Activated CD8-positive, alpha-beta memory T cell treated with anti-CD3 and anti-CD28 coated beads for 1 hour (primary cell): ENCODE measurements at regions not wholly inside any gene's neighbourhood (a gene's known extent, or its start where the extent isn't known, plus 50 kb on each side); places are given as distances from the start of the nearest gene placed in this dataset.
"Not testable (repeated sequence)": the region's sequence is repeated elsewhere in the genome, so short reads cannot be mapped to it uniquely, and the experiment has no call there.

ENCODE experiments used
- DNase-seq, 2 donors: peaks; one replicate each; pipeline ENCODE4 v3.0.0-alpha.2; 2020; ENCODE audit warnings: low read depth in 1 of 2; ENCODE audit errors: extremely low read depth in 1 of 2

DNA sequence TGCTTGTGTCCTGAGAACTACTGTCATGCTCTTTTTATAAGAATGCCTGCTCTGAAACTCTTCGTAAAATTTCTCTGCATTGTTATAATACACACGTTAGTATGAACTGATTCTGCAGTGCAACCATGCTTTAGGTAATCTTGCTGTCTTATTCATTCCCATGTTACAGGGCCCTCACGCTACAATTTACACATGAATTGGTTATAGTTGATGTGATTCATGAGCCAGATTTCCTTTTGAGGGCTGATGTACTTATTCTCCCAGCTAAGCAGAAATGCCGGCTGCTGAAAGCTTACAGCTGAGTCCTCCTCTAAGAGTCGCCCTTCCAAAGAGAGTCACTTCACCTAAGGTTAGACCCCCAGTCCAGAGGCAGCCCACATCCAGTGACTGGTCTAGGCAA is 233.5 kb upstream of the PCSK5 start:
- DNase-seq, result no peak

DNA sequence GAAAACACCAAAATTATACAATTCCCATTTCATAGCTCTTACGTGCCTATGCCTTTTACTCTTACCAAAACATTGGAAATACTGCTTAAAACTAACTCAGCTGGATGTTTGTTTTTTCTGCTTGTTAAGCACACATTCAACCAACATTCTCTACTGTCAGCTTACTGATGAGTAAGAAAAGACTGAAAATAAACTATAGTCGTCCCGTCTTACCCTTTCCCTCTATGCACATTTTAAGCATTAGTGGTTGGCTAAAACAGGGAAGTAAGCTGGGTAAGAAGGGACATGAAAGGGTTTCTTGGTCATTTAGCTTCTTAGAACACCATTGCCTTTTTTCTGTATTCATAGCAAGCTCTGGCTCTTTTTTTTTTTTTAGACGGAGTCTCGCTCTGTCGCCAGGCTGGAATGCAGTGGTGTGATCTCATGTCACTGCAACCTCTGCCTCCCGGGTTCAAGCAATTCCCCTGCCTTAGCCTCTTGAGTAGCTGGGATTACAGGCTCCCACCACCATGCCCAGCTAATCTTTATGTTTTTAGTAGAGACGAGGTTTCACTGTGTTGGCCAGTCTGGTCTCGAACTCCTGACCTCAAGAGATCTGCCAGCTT is 232.1 kb upstream of the PCSK5 start:
- no peak for DNase-seq

DNA sequence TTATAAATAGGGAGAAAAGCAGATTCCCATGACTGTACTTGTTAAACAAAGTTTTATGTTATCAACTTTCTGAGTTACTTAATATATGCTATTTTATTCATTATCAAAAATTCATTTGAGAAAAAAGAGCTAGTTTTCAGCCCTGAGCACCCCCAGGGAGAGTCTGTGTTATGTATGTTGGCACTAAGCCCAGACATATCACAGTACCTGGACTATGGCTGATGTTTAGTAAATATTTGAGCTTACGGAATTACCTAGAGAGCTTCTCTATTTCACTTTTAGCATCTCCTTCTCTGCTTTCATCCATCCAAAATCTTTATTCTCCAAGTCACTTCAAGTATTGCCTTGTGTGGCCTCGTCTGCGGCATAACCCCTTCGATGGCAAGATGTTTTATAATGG is 225.9 kb upstream of the PCSK5 start:
- DNase-seq, result no peak

DNA sequence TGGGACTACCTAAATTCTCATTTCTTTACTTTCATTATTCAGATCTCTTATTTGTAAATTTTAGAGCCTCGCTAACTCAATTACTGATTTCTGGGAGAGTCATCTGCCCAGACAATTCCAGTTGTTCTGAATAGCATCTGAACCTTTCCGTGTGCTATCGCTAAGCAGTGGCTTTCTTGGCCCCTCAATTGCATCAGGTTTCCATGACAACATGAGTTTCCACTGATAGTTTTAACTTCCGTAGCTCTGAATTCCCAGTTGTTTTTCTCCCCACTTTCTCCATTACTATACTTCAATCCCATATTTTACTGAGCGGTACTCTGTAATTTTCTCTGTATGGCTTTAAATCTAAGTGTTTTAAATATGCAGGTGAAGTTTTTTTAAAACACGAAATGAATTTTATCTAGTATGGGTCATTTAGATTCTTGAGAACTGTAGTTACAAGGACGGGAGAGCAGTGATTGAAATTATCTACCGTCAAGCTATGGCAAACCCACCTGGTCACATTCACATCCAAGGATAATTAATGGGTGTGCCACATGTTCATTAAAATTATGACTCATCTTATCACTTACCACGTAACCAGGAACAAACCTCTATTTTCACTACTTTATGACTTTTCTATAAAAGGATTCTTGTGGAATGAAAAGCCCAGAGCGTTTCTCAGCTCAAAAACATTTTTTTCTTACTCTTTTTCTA is 223.5 kb upstream of the PCSK5 start:
- DNase-seq, result no peak

DNA sequence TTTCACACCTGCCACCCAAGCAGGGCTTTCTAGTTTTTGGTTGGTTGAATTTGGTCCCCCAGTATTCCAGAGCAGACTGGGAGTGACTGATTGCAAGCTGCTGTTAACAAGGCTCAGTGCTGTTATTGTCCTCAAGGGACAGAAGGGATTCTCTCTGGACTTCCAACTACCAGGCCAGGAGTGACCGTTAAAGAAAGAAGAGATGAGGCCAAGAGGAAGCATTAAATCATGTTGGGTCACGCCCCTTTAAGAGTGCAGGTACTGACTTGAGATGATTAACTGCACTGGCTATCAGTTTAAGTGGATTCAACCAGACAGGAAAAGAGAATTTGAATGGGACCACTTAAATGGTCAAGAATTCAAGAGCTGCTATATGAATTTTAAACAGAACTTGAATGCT is 220.8 kb upstream of the PCSK5 start:
- DNase-seq, result no peak

DNA sequence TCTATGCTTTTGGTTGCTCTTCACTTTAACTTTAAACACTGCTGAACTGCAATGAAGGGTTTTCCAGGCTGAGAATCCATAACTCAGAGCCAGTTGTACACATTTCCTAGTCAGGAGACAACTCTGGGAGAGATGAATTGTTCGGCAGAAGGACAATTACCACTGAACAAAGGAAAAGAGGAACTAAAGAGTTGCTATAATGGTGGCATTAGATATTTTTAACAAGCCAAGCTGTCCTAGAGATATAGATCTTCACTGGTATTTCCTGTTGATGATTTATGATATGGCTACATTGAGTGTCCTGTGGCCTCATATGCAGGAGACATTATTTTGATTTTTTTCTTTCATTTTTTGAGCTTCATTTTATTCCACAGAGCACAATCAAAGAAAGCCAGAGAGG is 219.1 kb upstream of the PCSK5 start:
- no peak for DNase-seq

DNA sequence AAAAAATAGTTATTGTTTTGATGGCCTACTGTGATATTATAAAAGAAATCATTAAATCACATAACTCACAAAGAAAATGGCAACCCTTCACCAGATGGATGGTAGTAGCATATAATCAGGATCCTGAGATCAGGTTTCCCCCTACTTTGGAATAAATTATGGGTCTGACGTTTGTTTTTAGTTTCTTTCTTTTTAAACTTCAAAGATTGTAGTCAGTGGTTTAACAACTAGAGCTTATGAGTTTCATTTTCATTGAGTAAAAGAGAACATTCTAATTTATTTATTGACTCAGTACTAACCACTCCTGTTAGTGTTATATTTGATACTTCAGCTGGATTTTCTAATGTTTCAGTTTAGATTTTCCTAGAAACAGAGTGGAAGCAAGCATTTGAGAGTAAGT is 218.0 kb upstream of the PCSK5 start:
- no peak for DNase-seq

DNA sequence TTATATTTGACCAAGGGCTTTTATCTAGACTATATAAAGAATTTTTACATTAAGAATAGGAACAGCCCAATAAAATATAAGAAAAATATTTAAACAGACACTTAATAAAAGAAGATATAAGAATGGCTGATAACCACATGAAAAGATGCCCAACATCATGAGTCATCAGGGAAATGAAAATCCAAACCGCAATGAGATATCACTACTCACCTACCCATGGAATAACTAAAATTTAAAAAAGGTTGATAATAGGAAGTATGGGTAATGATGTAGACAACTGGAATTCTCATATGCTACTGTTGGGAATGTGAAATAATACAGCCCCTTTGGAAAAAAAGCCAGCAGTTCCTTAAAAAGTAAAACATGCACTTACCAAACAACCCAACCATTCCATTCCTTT is 206.9 kb upstream of the PCSK5 start:
- no peak for DNase-seq

DNA sequence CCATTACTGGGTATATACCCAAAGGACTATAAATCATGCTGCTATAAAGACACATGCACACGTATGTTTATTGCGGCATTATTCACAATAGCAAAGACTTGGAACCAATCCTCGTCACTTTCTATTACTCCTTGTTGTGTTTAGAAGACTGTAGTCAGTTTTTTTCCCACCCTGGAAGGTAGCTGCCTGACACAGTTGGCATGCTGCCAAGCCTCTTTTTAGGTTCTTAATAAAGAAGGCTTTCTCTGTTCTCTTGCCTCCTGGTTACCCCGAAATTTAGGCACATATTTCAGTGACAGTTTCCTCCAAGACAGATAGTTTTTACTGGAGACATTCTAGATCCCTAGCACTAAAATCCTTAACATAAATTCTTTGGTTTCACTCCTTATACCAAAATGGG is 205.4 kb upstream of the PCSK5 start:
- DNase-seq, result no peak

DNA sequence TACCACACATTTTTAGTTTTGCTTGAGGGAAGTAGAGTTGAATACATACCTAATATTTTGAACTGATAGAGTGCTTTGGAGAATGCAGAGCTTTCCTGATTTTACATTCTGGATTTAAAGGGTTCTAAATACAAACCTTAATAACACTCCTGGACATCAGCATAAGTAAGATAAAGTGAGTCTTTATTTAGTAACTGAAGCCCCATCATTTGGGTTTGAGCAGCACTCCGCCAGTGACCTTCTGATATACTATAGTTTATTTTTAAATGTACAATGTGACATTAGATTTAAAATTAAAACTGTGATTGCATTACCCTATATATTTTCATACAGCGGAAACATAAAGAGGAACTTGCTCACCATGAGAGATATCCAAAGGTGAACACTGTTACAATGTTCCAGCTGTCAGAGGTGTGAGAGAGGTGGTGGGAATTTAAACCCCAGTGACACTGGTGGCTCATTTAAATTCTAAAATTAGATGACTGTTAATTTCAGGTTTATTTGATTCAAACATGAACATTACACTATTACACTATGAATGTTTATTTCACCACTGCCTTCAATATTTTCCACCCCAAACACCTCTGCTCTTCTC is 203.0 kb upstream of the PCSK5 start:
- no peak for DNase-seq

DNA sequence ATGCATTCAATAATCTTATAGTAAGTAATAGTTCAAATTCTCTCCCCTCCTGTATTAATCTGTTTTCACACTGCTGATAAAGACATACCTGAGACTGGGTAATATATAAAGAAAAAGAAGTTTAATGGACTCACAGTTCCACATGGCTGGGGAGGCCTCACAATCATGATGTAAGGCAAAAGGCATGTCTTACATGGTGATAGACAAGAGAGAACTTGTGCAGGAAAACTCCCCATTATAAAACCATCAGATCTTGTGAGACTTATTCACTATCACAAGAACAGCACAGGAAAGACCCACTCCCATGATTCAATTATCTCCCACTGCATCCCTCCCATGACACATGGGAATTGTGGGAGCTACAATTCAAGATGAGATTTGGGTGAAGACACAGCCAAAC is 199.9 kb upstream of the PCSK5 start:
- not testable (repeated sequence) for DNase-seq

DNA sequence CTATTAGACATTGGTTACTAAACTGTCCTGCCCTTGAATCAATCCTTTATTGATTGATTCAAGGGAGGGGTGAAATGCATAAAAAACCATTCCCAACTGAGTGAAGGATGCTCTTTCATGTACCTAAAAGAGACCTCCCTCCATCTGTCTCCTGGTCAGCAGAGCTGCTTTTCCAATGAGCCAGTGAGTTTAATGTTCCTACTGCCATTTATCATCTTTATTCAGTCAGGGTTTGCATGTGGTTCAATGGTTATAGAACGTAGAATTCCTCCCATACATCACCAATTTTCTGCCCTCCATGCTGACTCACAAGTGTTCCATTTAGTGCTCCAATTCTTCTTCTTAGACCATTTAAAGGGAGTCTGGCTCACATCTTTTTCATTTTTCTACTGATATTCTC is 199.1 kb upstream of the PCSK5 start:
- no peak for DNase-seq

DNA sequence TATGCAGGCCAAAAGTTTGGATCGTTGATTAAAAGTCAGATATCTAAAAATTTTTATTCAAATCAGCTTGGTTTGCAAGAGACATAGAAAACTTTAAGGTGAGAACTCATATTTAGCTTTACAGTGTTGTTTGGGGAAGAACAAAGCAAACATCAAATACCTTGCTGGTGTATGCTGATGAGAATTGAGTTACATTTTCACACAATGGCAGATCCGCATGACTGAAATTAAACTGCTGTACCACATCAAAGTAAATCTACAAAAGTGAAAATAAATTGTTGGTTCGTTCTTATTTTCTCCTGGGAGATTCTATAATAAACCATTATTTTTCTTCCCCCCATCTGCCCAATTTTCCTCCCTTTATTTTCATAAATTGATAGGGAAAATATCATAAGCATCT is 198.2 kb upstream of the PCSK5 start:
- DNase-seq, result no peak

DNA sequence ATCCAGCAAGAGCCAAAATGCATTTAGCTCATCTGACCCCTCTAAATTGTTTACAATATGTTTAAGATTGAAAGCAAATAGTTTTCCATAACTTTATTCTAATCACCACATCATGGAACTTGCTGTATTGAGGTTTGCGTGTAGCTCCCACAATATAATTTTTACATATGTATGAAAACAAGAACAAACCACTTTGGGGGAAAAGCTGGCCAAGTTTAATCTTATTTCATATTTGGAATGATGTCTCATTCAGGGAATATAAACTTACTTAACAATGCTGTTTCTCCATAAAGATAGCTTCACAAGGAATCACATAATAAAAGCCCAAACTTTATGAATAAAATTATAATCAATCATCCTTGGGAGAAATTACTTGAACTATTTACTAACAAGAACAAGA is 194.6 kb upstream of the PCSK5 start:
- no peak for DNase-seq

DNA sequence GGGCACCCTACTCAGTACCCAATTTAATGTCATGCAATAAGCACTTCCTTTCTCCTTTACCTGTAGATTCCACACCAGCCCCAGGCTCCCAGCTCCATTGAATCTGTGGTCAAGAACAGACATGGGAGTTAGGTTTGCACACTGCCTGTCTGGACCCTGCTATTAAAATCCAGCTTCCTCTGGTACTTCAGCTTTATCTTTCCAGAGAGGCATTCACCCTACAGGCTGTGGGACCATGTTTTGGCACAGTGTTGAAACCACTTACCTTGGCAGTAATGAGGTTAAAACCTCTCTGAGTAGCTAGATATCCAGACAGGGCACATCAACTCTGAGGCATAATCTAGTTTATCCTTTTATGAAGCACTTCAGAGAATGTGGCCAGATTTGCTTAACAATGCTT is 191.5 kb upstream of the PCSK5 start:
- DNase-seq, result no peak

DNA sequence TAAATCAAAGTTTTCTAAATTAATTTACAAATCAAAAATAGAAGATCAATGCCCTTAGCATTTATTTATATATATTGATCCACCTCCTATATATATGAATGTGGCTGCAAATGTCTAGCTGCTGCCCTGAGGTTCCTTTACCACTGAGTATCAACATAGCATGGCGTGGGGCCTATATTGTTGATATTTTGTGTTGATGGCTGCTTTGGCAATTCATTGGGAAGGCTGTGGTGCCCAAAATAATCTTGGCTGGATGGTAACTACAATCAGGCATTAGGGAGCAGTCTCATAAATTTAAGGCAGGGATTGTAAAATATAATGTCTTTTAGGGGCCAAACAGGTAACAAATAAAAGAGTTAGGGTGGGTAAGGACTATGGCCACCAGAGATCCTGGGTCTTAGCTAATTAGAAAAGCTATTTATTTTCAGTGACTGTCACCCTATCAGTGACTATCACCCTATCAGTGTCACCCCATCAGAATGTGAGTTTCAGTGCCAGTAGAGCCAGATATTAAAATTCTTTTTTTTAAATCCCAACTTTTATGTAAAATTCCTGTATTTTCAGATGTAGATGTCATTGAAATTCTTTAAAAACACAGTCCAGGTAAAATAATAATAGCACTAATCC is 190.7 kb upstream of the PCSK5 start:
- no peak for DNase-seq

DNA sequence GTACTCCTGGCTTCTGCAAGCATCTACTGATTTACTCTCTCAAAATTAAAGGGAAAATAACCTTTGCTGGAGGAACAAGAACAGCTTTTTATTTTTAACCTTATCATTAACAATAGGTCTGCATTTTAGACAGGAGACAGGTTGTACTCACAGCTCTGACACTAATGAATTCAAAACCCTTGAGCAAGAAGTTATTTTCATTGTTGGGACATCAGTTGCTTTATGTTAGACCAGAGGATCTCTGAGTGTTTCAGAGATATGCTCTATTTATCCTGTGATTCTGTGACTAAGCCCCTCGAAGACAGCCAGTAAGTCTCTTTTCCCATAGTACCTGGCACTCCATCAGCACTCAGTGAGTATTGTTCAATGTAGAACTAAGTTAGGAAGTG is 190.2 kb upstream of the PCSK5 start:
- DNase-seq, result no peak

DNA sequence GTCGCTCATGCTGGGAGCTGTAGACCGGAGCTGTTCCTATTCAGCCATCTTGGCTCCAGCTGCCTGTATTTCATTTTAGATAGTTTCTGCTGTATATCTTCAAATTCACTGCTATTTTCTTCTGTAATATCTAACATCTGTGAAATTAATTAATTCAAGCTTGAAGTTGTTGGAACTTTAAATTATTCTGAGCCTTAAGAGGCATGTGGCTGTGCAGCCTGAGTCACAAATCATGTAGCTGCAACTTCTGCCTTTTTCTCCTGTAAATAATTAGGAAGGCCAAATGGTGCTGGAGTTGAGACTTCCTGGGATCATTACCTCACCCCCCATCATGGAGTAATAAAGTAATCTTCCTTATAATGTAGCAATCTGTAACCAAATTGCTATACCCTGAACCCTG is 183.3 kb upstream of the PCSK5 start:
- DNase-seq, result no peak

DNA sequence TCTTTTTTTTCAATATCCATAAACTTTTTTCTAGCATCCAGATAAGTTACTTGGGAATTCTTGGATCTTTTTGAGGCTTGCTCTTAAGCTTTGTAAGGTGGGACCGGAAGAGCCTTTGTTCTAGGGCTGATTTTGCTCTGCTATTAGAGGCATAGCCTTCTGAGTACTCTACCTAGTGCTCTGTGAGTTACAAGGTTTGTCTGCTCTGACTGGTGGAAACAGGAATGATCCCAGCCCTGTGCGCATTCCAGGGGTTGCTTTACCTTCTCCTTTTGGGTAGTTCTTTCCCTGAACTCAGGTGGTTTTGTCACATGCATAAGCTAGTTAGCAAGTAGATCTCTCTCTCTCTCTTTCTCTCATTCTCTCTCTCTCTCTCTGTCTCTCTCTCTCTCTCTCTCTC is 180.8 kb upstream of the PCSK5 start:
- DNase-seq, result no peak

DNA sequence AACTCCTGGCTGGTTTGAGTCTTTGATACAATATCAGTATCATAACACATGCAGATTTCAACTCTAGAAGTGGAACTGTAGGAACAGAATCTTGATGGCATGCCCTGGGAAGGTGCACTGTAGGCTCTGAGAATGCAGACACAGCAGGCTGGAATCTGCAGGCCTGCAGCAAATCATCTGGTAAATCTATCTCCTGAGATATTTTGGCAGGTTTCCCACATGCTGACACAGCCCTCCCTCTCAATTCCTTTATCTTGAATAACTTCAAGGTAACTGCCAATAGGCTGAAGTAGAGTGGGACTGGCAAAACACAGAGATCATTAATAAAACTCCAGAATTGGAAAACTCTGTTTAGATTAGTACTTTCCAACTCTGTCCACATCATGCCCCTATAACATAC is 177.8 kb upstream of the PCSK5 start:
- DNase-seq, result no peak

DNA sequence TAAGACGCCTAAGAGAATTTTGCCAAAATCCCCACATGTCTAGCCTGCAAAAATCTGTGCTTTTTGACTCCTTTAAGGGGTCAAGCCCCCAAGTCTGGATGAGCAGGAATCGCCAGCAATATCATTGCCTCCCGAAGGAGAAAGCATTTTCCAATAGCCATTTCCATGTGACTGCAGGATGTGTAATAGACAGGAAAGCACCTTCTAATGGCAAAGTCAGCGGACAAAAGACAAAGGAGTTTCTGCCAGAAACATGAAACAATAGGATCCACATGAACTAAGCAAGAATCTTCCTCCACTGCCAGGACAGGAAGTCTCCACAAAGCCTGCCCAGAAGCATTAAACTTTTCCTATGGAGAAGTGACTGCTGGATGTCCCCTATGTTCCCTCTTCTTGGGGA is 177.1 kb upstream of the PCSK5 start:
- no peak for DNase-seq

DNA sequence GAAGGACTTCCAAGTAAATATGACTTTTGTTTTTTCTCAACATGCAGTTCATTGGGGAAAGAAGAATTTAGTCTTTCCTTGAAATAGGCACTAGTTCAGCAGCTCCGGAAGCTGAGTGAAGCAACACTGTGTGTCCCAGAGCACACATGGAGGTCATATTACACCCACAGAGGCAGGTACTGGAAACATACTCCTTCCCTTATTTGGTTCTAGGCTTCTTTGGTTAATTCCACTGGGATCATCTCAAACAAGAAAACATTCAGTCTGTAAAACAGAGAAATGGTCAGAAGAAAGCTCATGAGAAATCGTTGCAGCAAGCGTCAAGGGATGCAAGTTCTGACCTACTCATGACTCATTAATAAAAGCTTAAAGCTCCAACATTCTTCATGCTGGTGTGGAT is 175.1 kb upstream of the PCSK5 start:
- no peak for DNase-seq
